ENCODE measurements at regions not wholly inside any gene's neighbourhood (a gene's known extent, or its start where the extent isn't known, plus 50 kb on each side); places are given as distances from the start of the nearest gene placed in this dataset.

DNA sequence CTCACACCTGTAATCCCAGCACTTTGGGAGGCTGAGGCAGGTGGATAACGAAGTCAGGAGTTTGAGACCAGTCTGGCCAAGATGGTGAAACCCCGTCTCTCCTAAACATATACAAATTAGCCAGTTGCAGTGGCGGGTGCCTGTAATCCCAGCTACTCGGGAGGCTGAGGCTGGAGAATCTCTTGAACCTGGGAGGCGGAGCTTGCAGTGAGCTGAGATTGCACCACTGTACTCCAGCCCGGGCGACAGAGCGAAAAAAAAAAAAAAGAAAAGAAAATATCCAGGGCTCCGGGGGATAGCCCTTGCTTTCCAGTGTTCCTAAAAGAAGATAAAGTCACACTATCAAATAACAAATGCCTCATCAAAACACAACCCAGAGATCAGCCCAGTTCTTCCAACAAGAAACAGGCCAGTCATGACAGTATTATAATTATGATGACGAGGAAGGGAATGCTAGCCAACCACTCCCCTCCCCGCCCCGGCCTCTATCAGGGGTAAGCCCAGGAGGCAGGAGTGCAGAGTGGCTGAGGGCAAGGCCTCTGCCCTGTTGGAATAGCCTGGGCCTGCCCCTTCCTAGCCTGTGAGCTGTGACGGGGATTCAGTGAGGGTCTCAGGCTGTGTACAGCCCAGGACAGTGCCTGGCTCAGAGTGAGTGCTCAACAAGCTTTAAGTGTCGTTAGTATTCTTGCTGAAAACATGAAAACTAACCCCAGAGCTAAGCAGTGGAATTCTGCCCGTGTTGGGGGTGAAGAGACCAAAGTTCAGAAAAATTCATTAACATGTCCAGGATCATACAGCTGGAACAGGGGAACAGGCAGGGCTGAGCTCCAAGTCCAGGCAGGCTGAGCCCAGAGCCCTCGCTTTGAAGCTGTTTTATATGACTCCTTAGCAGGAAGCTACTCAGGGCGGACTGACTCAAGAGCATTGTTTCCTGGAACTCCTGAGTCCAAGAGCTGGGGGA lies 54.3 kb downstream of the FAM241B start:
- DNase-seq (no peak), ATAC-seq (no peak)
- no peaks in the 10 kb centered on the region for H3K9me3 Mint-ChIP-seq
- H3K27me3 Mint-ChIP-seq (ENCODE audit: low read depth) = peaks cover 22% of the 10 kb centered on the region
- H3K4me1 Mint-ChIP-seq (ENCODE audit: low read depth) = no peaks in the 10 kb centered on the region
- no peak overlapping the region for H3K4me3 Mint-ChIP-seq
- H3K36me3 Mint-ChIP-seq (ENCODE audit: insufficient read depth) = no peaks in the 10 kb centered on the region

DNA sequence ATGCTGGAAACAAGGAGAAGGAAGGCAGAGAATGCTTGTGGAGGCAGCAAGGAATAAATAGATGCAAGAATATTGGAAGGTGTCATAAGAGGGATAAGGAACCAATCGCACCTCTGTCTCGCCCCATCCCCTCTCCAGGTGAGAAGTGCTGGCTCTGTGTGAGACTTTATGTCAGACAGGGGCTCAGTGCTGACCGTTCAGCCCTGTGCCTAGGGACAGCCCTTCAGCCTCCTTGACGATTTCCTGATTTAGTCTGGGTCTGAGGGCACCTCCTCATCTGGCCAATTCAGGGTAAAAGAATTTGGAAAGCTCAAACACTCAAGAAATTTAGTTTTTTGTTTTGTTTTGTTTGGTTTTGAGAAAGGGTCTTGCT lies 54.9 kb downstream of the FAM241B start:
- H3K9me3 Mint-ChIP-seq = no peaks in the 10 kb centered on the region
- H3K27me3 Mint-ChIP-seq (ENCODE audit: low read depth) = peaks cover 16% of the 10 kb centered on the region
- no peak overlapping the region for H3K4me3 Mint-ChIP-seq
- no peaks in the 10 kb centered on the region for H3K4me1 Mint-ChIP-seq (ENCODE audit: low read depth)
- H3K36me3 Mint-ChIP-seq (ENCODE audit: insufficient read depth) = no peaks in the 10 kb centered on the region
- DNase-seq (no peak), ATAC-seq (no peak)

DNA sequence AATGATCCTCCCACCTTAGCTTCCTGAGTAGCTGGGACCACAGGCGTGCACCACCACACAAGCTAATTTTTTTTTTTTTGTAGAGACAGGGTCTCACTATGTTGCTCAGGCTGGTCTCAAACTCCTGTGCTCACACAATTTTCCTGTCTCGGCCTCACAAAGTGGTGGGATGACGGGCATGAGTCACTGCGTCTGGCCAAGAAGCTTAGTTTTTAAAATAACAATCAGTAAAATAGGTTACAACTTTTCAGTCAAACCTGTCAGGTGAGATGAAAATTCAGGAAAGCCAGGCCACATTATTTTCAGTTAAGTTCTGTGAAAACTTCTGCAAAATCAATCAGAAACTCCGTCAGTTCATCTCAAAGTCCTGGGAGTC lies 55.4 kb downstream of the FAM241B start:
- no peaks in the 10 kb centered on the region for H3K36me3 Mint-ChIP-seq (ENCODE audit: insufficient read depth)
- DNase-seq = no peak
- H3K4me1 Mint-ChIP-seq (ENCODE audit: low read depth) = no peaks in the 10 kb centered on the region
- peaks cover 11% of the 10 kb centered on the region for H3K27me3 Mint-ChIP-seq (ENCODE audit: low read depth)
- no peaks in the 10 kb centered on the region for H3K9me3 Mint-ChIP-seq
- ATAC-seq = no peak
- H3K4me3 Mint-ChIP-seq = no peak overlapping the region

DNA sequence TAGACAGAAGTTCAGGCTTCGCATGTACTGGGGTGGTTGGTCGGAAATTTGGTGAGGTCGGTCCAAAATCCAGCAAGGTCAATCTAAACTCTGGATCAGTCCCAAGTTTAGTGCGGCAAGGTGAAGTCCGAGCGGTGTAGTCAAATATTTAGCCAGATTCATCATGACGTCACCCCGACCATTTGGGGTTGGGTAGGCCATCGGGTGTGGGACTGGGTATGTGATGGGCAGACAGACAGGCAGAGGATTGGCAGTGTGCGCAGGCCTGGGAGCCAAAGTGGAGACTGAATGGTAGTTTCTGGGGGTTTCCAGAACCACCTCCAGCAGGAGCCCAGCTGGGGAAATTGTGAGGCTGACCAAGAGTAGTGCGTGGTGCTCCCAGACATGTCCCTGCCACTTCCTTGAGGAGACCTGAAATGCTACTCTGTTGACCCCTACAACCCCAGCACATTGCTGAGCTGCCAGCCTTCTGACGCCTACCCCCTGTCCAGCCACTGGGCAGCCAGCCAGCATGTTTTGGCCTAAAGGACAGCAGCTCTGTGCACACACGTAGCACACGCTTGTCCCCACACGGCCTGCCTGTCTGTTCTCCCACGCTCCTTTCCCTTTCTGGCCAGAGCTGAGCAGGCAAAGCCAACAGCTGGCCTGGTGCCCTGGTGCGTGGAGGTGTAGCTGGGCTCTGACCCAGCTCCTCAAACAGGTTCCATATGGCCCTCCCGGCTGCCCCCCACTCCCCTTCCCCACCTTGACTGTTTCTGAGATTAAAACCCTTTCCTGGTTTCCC lies 55.9 kb downstream of the FAM241B start:
- peaks cover 10% of the 10 kb centered on the region for H3K27me3 Mint-ChIP-seq (ENCODE audit: low read depth)
- no peaks in the 10 kb centered on the region for H3K9me3 Mint-ChIP-seq
- ATAC-seq (no peak), DNase-seq (no peak)
- H3K4me3 Mint-ChIP-seq = no peak overlapping the region
- H3K4me1 Mint-ChIP-seq (ENCODE audit: low read depth) = no peaks in the 10 kb centered on the region
- no peaks in the 10 kb centered on the region for H3K36me3 Mint-ChIP-seq (ENCODE audit: insufficient read depth)

DNA sequence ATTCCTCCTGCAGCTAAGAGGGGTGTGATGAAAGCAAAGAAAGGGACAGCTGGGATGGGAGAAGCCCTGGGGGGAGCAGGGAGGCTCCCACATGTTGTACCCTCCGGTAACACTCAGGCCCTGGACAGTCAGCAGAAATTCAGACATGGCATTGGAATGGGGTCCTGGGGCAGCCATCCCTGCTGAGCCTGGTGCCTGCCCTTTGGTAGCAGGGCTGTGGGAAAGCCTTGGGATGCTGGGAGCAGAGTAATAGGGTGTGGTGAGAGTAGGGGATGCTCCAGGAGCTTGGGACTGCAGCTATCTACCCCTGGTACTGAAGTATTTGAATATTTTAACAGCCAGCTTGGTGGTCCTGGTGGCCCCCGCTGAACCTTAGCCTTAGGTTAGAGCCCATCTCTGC lies 56.8 kb downstream of the FAM241B start:
- Mint-ChIP-seq H3K9me3 (no peaks in the 10 kb centered on the region), H3K36me3 (ENCODE audit: insufficient read depth) (no peaks in the 10 kb centered on the region), H3K27me3 (ENCODE audit: low read depth) (peaks cover 7% of the 10 kb centered on the region), H3K4me1 (ENCODE audit: low read depth) (no peaks in the 10 kb centered on the region), H3K4me3 (no peak overlapping the region)
- no peak for DNase-seq
- no peak for ATAC-seq

DNA sequence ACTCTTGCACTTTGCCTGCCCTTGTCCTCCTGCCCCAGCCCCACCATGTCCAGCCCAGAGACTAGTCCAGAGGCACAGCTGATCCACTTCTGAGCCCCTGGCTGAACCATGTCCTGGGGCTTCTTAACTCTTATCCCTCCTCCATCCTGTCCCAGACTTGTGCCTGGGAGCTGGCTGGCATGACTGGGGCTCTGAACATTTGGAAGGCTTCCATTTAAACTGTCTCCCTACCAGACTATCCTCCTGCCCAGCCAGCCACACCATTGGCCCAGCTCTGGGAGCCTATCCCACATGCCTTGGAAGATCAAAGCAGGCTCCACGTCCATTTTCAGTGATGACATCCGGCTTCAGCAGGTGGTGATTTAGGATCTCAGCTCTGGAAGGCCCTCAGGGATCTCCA lies 57.4 kb downstream of the FAM241B start:
- Mint-ChIP-seq H3K9me3 (no peaks in the 10 kb centered on the region), H3K36me3 (ENCODE audit: insufficient read depth) (no peaks in the 10 kb centered on the region), H3K27me3 (ENCODE audit: low read depth) (peaks cover 6% of the 10 kb centered on the region), H3K4me1 (ENCODE audit: low read depth) (no peaks in the 10 kb centered on the region), H3K4me3 (no peak overlapping the region)
- DNase-seq = no peak
- no peak for ATAC-seq

DNA sequence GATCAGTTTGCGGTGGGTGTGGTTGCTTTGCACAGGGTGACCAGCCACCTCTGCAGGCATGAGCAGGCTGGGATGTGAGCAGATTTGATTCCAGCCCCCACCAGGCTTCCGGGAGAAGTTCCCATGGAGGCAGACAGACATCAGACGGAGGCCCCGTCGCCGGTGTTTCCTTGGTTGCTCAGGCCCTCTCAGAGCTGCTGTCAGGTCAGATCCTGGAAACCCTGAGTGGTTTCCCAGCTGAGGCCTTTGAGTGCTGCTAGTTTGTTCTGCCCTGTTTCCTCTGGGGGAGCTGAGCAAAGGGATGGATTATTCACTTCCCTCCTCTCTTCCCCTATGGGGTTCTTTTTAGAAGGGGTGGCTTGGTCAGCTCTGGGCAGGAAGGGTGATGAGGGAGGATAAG lies 62.2 kb downstream of the FAM241B start:
- ATAC-seq = no peak
- no peaks in the 10 kb centered on the region for H3K9me3 Mint-ChIP-seq
- peaks cover 4% of the 10 kb centered on the region for H3K27me3 Mint-ChIP-seq (ENCODE audit: low read depth)
- H3K4me3 Mint-ChIP-seq = no peak overlapping the region
- H3K36me3 Mint-ChIP-seq (ENCODE audit: insufficient read depth) = no peaks in the 10 kb centered on the region
- no peaks in the 10 kb centered on the region for H3K4me1 Mint-ChIP-seq (ENCODE audit: low read depth)
- DNase-seq = no peak

DNA sequence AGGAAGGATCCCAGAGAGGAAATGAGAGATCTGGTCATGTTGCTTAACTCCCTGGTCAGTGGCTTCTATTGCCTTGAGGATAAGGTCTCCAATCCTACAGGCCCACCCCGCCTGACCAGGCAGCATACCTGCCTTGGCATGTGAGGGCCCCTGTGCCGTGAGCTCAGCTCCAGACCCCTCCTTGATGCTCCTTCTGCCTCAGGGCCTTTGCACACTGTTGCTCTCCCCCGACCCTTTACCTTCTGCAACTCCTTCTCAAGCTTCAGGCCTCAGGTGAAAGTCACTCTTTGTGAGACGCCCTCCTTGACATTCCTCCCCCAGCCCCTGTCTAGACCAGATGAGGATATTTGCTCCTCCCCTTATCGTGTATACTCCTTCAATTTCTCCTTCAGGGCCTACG lies 62.8 kb downstream of the FAM241B start:
- no peaks in the 10 kb centered on the region for H3K9me3 Mint-ChIP-seq
- DNase-seq = no peak
- no peaks in the 10 kb centered on the region for H3K27me3 Mint-ChIP-seq (ENCODE audit: low read depth)
- H3K36me3 Mint-ChIP-seq (ENCODE audit: insufficient read depth) = no peaks in the 10 kb centered on the region
- no peak for ATAC-seq
- H3K4me3 Mint-ChIP-seq = no peak overlapping the region
- H3K4me1 Mint-ChIP-seq (ENCODE audit: low read depth) = no peaks in the 10 kb centered on the region

DNA sequence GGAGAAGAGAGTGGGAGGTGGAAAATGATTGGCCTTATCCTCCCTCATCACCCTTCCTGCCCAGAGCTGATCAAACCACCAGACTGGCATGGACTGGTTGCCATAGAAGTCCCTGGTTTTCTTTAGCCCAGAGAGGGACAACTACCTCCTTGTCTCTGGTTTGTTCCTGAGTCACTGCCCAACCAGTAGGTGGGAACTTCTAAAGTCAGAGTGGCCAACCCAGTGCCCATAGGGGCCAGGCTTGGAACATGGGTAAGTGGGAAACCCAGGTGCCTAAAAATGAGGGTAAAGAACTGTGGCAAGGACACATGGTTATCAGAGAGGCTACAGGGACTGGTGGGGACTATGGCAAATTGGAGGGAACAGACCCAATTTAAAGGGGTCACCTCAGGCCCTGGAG lies 63.8 kb downstream of the FAM241B start:
- Mint-ChIP-seq H3K4me1 (ENCODE audit: low read depth) (no peaks in the 10 kb centered on the region), H3K4me3 (no peak overlapping the region), H3K9me3 (no peaks in the 10 kb centered on the region), H3K36me3 (ENCODE audit: insufficient read depth) (no peaks in the 10 kb centered on the region), H3K27me3 (ENCODE audit: low read depth) (no peaks in the 10 kb centered on the region)
- ATAC-seq (no peak), DNase-seq (no peak)

DNA sequence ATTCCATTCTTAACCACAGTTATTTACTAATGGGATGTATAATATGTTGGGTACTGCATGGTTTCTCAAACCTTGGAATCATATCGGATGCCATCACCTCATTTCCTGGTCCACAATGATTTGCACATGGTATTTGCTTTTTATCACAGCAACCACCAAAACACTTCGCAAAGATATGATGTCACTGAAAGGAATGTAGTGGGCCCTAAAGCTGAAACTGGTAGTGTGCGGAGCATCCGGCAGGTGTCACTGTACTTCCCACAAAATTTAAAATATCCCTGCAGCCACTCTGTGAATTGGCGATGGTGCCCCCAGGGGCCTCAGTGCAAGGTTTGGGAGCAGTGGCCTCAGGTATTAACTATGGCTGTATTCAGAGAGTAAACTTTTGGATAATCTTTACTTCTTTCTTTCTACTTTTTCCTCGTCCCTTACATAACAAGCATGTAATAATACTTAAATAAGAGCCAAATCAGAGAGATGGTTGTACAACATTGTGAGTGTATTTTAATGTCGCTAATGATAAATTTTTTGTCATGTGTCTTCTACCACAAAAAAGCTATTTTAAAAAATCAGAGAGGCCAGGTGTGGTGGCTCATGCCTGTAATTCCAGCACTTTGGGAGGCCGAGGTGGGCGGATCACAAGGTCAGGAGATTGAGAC lies 66.2 kb downstream of the FAM241B start:
- H3K9me3 Mint-ChIP-seq = no peaks in the 10 kb centered on the region
- DNase-seq (no peak), ATAC-seq (no peak)
- H3K36me3 Mint-ChIP-seq (ENCODE audit: insufficient read depth) = no peaks in the 10 kb centered on the region
- no peaks in the 10 kb centered on the region for H3K4me1 Mint-ChIP-seq (ENCODE audit: low read depth)
- H3K4me3 Mint-ChIP-seq = no peak overlapping the region
- H3K27me3 Mint-ChIP-seq (ENCODE audit: low read depth) = peaks cover 12% of the 10 kb centered on the region

DNA sequence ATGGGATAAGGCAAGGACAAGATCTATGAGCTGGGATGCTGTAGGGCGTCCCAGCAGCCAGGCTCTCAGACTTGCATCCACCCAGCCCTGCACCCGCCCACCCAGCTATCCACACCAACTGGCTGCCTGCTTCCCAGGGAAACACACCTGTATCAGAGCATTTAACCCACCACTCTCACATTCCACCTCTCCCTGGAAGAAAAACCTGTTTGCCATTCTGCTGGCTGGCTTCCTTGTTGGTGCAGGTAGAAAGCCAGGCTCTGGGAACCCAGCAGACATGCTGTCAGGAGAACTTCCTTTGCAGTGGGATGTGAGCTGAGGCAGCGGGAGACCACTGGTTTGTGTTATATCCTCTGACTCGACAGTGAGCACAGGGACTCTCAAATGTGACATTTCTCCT lies 67.0 kb downstream of the FAM241B start:
- peaks cover 18% of the 10 kb centered on the region for H3K27me3 Mint-ChIP-seq (ENCODE audit: low read depth)
- DNase-seq (no peak), ATAC-seq (no peak)
- no peaks in the 10 kb centered on the region for H3K9me3 Mint-ChIP-seq
- no peak overlapping the region for H3K4me3 Mint-ChIP-seq
- H3K36me3 Mint-ChIP-seq (ENCODE audit: insufficient read depth) = no peaks in the 10 kb centered on the region
- H3K4me1 Mint-ChIP-seq (ENCODE audit: low read depth) = no peaks in the 10 kb centered on the region

DNA sequence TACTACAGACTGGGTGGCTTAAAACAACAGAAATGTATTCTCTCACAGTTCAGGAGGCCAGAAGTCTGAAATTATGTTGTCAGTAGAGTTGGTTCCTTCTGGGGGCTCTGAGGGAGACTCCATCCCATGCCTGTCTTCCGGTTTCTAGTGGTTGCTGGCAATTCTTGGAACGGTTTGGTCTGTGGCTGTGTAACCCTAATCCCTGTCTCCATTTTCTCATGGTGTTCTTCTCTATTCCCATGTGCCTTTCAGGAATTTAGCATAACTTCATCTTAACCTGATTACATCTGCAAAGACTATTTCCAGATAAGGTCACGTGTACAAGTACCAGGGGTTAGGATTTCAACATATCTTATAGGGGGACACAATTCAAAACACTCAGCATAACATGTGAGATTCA lies 73.2 kb downstream of the FAM241B start:
- Mint-ChIP-seq H3K36me3 (ENCODE audit: insufficient read depth) (no peaks in the 10 kb centered on the region), H3K9me3 (peaks cover 8% of the 10 kb centered on the region), H3K27me3 (ENCODE audit: low read depth) (peaks cover 41% of the 10 kb centered on the region), H3K4me3 (no peak overlapping the region), H3K4me1 (ENCODE audit: low read depth) (no peaks in the 10 kb centered on the region)
- DNase-seq (no peak), ATAC-seq (no peak)

DNA sequence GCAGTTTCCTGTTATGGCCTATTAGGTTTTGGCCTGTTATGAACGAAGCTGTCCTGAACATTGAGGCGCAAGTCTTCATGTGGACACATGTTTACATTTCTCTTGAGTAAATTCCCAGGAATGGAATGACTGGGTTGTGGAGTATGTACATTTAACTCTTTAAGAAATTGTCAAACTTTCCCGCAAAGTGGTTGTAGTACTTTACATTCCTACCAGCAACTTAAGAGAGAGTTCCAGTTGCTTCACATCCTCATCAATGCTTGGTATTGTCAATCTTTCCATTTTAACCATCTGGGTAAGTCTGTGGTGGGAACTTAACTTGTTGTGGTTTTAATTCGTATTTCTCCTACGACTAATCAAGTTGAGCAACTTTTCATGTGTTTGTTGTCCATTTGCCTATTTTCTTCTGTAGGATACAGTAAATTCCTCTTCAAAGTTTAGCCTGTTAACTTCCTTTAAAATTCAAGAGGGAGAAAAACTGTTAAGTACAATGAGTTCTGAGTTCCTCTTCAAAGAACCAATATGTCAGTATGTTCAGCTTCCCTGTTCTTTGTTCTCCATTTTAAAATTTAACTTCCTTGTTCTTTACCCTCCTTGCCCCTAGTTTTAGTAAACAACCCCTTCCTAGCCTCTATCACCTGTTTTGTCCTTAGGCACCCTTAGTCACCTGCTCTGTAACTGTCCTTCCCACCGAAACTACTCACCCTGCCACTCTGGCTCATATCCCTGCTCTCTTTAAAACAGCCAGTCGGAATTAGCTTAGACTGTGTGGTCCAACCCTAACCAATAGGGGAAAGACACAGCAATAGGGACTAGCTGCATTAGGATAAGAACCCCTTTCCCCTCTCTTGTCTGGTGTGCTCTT lies 74.0 kb downstream of the FAM241B start:
- no peak for DNase-seq
- no peak for ATAC-seq
- no peaks in the 10 kb centered on the region for H3K4me1 Mint-ChIP-seq (ENCODE audit: low read depth)
- H3K4me3 Mint-ChIP-seq = no peak overlapping the region
- no peaks in the 10 kb centered on the region for H3K36me3 Mint-ChIP-seq (ENCODE audit: insufficient read depth)
- H3K9me3 Mint-ChIP-seq = peaks cover 8% of the 10 kb centered on the region
- peaks cover 47% of the 10 kb centered on the region for H3K27me3 Mint-ChIP-seq (ENCODE audit: low read depth)

DNA sequence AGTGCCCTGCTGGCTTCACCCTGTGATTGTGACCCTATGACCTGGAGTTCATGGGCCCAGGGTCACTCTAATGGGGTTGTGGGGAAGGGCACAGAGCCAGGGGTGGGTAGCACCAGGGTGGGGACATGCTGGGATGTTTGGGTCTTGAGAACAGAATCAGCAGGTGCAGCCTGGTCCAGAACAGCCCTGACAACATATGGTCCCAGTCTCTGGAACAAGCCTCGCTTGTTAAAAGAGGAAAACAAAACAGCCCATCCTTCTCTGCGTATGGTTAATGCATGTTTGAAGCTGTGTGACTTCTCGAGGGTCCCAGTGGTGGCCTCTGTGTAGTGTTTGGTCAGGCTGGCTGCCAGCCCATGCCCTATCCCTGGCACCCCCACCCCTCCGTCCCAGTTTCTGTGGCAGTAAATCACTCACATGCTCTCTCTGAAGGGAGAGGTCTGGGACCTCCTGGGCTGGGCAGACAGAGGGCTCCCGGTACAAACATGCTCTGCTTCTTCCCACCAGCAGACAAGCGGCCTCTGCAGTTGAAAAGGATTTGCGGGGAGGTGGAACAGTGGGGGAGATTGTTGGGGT lies 79.4 kb downstream of the FAM241B start:
- no peak overlapping the region for H3K4me3 Mint-ChIP-seq
- H3K36me3 Mint-ChIP-seq (ENCODE audit: insufficient read depth) = no peaks in the 10 kb centered on the region
- no peaks in the 10 kb centered on the region for H3K4me1 Mint-ChIP-seq (ENCODE audit: low read depth)
- ATAC-seq = no peak
- peaks cover 29% of the 10 kb centered on the region for H3K27me3 Mint-ChIP-seq (ENCODE audit: low read depth)
- H3K9me3 Mint-ChIP-seq = peaks cover 2% of the 10 kb centered on the region
- no peak for DNase-seq
